GM12892 (cell line): ENCODE measurements at regions not wholly inside any gene's neighbourhood (a gene's known extent, or its start where the extent isn't known, plus 50 kb on each side); places are given as distances from the start of the nearest gene placed in this dataset.

Experiments used
- DNase-seq: peaks from one replicate; pipeline ENCODE4 v3.0.0; 2011; ENCODE audit not compliant: insufficient read length
- FAIRE-seq: peaks from 2 replicates; lab custom pipeline; 2011; peaks lifted over from hg19 to GRCh38; lab: Jason Lieb, UNC
- POLR2A ChIP-seq: IDR thresholded peaks from 2 replicates; pipeline ENCODE4 v1.6.1; 2011; ENCODE audit warnings: low read depth, low read length, control low read depth
- POLR2AphosphoS5 ChIP-seq: IDR thresholded peaks from 2 replicates; pipeline ENCODE4 v1.6.1; 2011; ENCODE audit warnings: low read depth, low read length, control low read depth
- TAF1 ChIP-seq: IDR thresholded peaks from 2 replicates; pipeline ENCODE4 v1.6.1; 2011; ENCODE audit warnings: low read depth, mild to moderate bottlenecking, control low read depth, low read length, borderline replicate concordance

DNA sequence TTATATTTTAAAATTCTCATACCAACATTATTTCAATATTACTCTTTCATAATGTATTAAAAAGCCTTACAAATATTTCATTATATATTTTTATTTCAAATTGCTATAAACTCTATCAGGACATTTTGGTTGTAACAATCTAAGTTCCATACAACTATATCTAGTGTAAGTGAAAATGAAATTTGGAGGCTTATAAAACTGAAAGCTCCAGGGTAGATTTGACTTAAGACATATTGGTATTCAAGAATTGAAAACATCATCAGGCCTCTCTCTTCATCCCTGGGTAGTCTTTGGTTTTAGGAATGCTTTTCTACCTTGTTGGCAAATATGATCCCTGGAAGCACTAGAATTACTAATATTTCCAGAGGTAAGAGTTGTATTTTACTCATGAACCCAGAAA lies 342.6 kb downstream of the DTHD1 start:
- DNase-seq: no peak
- no peak for FAIRE-seq
- TF ChIP-seq POLR2A (no peak), POLR2AphosphoS5 (no peak), TAF1 (no peak)

GRCh38 chr4:36638273-36638811 lies 356.9 kb downstream of the DTHD1 start:
- FAIRE-seq (no peak), DNase-seq (no peak)
- TF ChIP-seq POLR2A: no peak

- no peak for TF ChIP-seq POLR2A
- TF ChIP-seq POLR2AphosphoS5: no peak
- TF ChIP-seq TAF1: no peak
- DNase-seq: no peak
- no peak for FAIRE-seq
Observed at GRCh38 chr4:36640876-36641275, 359.5 kb downstream of the DTHD1 start.

DNA sequence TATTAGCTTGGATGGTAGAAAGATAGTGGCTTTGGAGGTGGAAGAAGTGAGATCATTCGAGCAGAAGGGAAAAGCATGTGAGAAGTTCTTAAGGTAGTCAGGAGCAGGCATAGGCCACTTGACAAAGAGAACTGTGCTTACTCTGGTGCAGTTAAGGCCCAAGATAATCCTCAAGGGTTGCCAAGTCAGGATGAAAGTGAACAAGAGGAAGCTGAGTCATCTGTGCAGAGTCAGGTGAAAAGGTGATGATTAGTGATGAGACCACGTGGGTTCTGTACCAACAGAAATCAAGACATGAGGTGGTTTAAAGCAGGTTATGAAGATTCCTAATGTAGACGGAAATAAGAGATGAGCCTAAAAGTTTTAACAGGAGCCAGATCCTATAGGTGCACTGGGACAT lies 369.8 kb downstream of the DTHD1 start:
- FAIRE-seq (peak; percentile 90), DNase-seq (peak; percentile 13)
- no peak for TF ChIP-seq POLR2AphosphoS5

DNA sequence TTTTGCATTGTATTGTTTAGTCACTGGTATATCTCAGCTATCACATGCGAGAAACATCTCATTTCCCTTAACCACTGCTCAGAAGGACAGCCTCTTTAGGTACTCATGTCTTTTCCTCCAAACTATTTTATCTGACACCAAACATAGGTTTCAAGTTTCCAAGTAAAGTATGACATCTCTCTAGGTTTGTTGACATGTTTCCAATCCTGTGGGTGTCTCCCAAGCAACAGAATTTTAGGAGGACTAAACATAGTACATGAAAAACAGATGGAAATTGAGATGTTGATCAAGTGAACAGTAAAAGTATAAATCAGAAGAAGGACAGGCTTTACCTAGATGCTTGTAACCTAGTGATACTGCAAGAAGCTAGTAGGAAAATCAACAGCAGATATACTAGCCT lies 371.4 kb downstream of the DTHD1 start:
- no peak for FAIRE-seq

DNA sequence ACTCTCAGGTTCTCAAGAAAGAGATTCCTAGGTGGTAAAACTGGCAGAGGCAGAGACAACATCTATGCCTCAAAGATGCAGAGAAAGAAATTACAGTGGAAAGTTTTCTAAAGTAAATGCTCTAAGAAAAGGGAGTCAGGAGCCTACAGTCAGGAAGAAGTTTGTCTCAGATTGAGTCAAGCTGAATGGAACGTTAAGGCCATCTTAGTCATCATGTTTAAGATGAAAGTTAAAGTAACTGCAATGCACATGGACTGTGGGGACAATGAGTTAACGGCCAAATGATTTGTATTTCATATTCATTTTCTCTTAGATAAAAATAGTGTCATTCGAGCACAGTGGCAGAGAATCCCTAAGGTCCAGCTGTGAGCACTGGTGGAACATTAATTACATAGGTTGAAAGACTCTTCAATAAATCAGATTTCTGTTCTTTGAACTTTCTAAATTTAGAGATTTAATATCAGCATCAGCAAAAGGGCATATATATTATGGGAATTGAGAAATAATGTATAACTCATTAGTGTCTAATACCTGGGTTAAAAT lies 384.6 kb downstream of the DTHD1 start:
- DNase-seq (no peak), FAIRE-seq (peak; percentile 61)
- no peak for TF ChIP-seq TAF1
- no peak for TF ChIP-seq POLR2AphosphoS5
- TF ChIP-seq POLR2A: no peak

More for the DNA sequence above, 371.4 kb downstream of the DTHD1 start:
- DNase-seq: no peak
- TF ChIP-seq POLR2AphosphoS5: no peak
- TF ChIP-seq POLR2A: no peak
- no peak for TF ChIP-seq TAF1

GRCh38 chr4:36675436-36675835 lies 394.0 kb downstream of the DTHD1 start:
- TF ChIP-seq POLR2A (no peak), TAF1 (no peak), POLR2AphosphoS5 (no peak)
- DNase-seq: no peak
- FAIRE-seq: no peak

GRCh38 chr4:36676139-36677050 lies 395.0 kb downstream of the DTHD1 start:
- FAIRE-seq (peak; percentile 14), DNase-seq (no peak)
- TF ChIP-seq POLR2AphosphoS5 (no peak), POLR2A (no peak), TAF1 (no peak)

GRCh38 chr4:36677112-36677511 lies 395.7 kb downstream of the DTHD1 start:
- FAIRE-seq (no peak), DNase-seq (no peak)
- TF ChIP-seq POLR2A: no peak
- no peak for TF ChIP-seq POLR2AphosphoS5
- TF ChIP-seq TAF1: no peak

DNA sequence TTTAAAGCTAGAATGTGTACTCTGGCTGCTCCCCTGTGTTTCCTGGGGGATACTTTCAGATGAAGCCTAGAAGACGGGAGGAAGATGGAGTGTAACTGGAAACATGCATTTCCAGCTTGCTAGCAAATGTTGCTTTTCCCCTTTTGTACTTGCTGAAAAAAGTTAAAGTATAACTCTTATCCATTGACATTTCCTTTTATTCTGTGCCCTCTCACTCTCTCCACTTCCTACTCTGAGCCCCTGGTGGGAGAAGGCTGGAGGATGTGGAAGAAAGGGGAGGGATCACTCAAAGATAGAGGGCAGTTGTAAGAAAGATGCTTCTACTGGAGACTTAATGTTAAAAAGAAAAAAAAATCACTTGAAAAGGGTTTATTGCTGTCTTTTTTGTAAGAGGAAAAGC lies 396.5 kb downstream of the DTHD1 start:
- TF ChIP-seq POLR2A (no peak), POLR2AphosphoS5 (no peak), TAF1 (no peak)
- no peak for FAIRE-seq

GRCh38 chr4:36687681-36688080 lies 406.3 kb downstream of the DTHD1 start:
- no peak for DNase-seq
- TF ChIP-seq POLR2AphosphoS5 (no peak), TAF1 (no peak), POLR2A (no peak)
- no peak for FAIRE-seq

More for the DNA sequence above, 396.5 kb downstream of the DTHD1 start:
- no peak for DNase-seq

GRCh38 chr4:36692586-36692985 lies 411.2 kb downstream of the DTHD1 start:
- FAIRE-seq (no peak), DNase-seq (no peak)
- TF ChIP-seq POLR2A (no peak), POLR2AphosphoS5 (no peak), TAF1 (no peak)
